HG03520 (cell line): ENCODE measurements at regions not wholly inside any gene's neighbourhood (a gene's known extent, or its start where the extent isn't known, plus 50 kb on each side); places are given as distances from the start of the nearest gene placed in this dataset.

ENCODE experiments used
- ATAC-seq: cut with Tn5 transposase; IDR thresholded peaks from one replicate; pipeline ENCODE4 v1.9.1; 2021; ENCODE audit warnings: mild to moderate bottlenecking, moderate library complexity; ENCODE audit not compliant: unreplicated experiment

GRCh38 chr2:12231288-12231687, 484.9 kb downstream of the LPIN1 start:
- no peak for ATAC-seq

DNA sequence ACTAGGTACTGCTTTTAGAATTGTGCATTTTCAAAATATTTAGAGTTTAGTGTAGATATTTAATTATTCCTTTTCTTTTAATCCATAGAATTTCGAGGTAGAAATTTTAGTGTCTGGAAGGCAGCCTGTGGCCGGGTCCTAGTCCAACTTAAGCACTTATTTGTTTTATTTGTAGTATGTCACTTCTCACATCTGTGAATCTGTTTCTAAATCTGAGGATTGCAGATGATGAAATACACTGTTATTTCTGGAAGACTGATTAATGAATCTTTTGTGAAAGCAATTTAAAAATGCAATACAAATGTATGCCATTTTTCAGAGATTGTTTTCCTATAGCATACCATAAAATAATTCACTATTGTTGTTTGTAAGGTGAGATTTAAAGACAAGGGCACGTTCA, 483.9 kb upstream of the TRIB2 start:
- no peak for ATAC-seq

GRCh38 chr2:12236136-12236844, 480.4 kb upstream of the TRIB2 start:
- ATAC-seq = no peak

DNA sequence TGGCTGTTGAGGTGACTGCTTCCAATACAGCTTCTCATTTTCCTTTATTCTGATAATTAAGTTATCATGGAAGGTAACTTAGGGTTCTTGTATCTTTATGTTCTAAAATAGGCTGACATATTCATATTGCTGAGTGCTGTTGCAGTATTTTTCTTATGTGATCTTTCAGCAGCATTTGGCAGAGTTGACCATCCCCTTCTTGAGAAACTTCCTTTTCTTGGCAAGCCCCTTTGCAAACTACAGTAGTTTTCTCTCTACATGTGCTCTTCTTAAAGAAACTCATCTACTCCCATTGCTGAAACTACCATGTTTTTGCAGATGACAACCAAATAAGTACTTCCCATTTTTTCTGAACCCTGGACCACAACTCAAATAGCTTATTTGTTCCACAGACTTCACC, 476.5 kb upstream of the TRIB2 start:
- no peak for ATAC-seq

- ATAC-seq = no peak
Measured at GRCh38 chr2:12243381-12243780, 473.4 kb upstream of the TRIB2 start.

DNA sequence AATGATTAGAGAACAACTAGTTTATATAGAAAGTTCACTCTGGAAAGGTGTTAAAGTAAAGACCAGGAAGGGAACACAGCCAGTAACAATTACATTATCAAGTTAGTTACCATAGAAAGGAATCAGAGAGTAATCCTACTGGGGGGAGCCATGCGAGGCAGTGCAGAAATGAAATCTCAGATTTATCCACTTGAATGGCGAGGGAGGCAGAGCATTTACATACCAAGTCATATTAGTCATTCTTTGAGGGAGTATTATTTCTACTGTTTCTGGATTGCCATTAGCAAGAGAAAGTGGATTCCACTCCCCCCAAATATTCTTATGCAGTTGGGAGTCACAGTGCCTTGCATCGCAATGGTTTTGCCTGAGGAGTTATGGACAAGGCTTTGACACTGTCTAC, 472.7 kb upstream of the TRIB2 start:
- no peak for ATAC-seq

DNA sequence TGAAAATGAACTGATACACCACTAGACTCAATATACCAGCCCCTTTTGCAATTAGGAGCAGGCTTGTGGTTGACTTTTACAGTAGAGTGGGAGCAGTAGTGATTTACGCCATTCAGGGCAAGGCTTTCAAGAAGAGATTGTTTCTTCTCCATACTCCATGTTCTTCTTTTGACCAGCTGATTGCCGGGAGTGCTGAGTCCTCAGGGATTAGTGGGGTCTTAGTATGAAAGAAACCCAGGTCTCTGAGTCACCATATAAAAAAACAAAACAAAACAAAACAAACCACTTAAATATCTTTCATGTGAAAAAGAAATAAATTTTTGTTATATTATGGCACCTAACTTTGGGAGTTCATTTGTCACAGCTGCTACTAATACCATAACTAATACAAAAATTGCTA, 465.6 kb upstream of the TRIB2 start:
- ATAC-seq = no peak

DNA sequence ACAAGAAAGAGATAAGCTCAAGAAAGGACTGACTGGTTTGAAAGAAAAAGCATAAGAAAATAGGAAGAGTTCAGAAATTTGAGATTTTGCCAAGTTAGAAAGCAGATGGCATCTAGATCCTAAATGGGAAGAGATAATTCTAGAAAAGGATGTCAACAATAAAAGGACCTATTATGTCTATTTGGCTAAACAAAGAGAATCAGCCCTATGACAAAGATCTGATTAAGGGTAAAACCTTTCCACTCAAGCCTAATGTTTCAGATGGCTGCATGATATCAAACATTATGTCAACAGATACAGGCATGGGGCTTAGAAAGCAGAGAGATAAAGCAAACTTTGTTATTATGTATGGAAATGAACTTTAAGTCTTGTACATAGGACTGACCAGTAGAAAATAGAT, 465.0 kb upstream of the TRIB2 start:
- no peak for ATAC-seq

DNA sequence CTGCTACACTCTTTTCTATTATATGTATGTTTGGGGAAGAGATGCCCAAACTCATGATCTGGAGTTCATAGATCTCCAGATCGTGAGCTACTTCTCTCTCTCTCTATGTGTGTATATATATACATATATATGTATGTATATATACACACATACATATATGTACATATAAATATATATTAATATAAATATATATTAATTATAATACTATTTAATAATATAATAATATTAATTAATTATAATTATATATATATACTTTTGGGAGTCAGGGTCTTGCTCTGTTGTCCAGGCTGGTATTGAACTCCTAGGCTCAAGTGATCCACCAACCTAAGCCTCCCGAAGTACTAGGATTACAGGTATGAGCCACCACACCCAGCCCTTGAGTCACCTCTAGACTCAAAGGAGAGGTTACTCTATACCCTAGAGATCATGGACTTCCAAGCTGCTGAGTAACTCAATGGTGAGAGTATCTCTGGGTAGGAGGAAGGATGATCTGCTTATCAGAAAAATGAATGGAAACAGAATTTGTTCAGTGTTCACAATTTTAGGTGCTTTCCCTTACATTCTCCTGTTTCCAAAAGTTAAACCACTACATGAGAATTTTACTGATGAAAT, 463.5 kb upstream of the TRIB2 start:
- ATAC-seq = no peak

GRCh38 chr2:12254280-12254860, 462.4 kb upstream of the TRIB2 start:
- ATAC-seq = no peak

DNA sequence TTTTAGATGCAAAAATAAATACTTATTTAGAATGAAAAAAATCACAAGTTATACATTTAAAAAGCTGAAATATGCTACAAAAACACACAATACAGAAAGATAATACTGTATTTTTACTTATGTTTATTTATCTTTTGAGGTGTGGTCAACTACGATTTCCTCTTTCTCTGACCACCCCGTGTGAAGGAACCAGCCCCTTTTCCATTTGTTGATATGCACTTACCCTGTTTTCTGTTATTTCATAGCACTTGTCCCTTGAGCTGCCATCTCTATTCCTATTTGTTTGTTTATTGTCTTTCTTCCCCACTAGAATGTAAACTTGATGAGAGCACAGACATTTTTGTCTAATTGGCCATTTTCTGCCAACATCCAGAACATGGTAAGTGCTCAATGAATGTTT, 460.5 kb upstream of the TRIB2 start:
- ATAC-seq = no peak

- ATAC-seq = no peak
Measured at GRCh38 chr2:12257476-12257875, 459.3 kb upstream of the TRIB2 start.

GRCh38 chr2:12259493-12259892, 457.2 kb upstream of the TRIB2 start:
- no peak for ATAC-seq

GRCh38 chr2:12261986-12262680, 454.6 kb upstream of the TRIB2 start:
- ATAC-seq = peak; percentile 23

DNA sequence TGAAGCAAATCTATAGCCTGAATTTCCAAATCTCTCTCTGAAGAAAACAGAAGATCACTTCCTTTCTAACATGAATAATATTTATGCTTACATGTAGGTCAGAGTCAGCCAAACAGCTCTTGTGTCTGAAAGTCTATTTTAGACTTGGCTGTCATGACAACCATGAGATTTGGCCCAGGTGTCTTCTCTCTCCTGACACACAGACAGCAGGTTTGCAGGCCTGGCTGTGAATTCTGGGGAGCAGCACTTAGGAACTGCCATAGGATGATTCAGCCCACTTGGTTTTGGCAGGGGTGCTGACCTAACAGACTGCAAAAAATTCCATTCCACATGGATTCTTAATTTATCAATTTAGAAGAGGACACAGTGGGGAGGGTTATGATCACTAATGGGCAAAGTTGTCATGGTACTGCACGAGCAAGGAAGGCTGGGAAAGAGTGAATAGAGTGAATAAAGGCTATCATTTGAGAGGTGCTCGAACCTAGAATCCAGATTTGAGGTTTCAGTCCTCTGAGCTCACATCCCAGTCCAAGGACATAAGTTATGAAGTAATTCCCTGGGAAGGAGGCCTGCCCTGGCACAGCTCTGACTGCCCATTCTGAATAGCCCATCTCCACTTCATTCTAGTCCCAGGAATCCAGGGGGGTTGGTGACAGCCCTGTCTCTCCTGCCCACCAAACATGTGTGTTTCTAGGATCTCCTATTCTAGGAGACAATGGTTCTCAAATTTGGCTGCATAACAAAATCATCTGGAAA, 453.9 kb upstream of the TRIB2 start:
- peak; percentile 81 for ATAC-seq

DNA sequence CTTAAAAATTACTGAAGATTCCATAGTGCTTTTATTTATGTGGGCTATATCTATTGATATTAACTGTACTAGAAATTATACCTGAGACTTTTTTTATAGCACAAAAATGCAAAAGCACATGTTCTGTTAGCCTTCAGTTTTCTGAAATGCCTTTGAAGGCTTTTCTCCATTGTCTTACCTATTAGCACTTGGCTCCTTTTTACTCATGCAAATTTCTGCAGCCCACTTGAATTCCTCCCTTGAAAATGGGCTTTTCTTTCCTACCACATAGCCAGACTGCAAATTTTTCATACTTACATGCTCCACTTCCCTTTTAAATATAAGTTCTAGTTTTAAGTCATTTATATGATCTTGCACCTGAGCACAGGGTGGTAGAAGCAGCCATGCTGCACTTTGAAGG, 453.0 kb upstream of the TRIB2 start:
- no peak for ATAC-seq

GRCh38 chr2:12264146-12264545, 452.6 kb upstream of the TRIB2 start:
- ATAC-seq = no peak

DNA sequence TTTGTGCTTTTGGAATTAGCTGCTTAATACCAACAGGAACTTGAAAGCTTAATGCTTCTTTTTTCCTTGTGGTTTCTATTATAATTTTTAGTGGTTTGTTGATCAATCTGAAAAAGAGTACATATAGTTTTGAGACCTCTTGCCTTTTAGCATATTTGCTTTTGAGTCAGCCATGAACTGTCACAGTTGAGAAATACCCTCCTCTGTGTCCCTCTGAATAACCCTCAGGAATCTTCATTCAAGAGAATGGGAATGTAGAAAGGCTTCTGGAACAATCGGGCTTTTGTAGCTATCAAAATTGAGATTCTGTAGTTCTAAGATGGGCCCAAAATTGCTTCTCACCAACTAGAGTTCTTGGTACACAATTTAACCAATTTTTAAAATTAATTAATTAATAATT, 451.1 kb upstream of the TRIB2 start:
- no peak for ATAC-seq

GRCh38 chr2:12267042-12267441, 449.7 kb upstream of the TRIB2 start:
- no peak for ATAC-seq

GRCh38 chr2:12269041-12269972, 447.4 kb upstream of the TRIB2 start:
- ATAC-seq = no peak
